Jurkat, Clone E6-1 (cell line): ENCODE measurements at regions not wholly inside any gene's neighbourhood (a gene's known extent, or its start where the extent isn't known, plus 50 kb on each side); places are given as distances from the start of the nearest gene placed in this dataset.

ENCODE experiments used
- DNase-seq: peaks from one replicate; pipeline ENCODE4 v3.0.0-alpha.2; 2011; ENCODE audit warnings: low read depth, low spot score
- H3K4me3 ChIP-seq: 2 replicates; pipeline ENCODE4 v1.5.1; 2011; ENCODE audit warnings: mild to moderate bottlenecking, low read length, control low read depth, moderate library complexity

DNA sequence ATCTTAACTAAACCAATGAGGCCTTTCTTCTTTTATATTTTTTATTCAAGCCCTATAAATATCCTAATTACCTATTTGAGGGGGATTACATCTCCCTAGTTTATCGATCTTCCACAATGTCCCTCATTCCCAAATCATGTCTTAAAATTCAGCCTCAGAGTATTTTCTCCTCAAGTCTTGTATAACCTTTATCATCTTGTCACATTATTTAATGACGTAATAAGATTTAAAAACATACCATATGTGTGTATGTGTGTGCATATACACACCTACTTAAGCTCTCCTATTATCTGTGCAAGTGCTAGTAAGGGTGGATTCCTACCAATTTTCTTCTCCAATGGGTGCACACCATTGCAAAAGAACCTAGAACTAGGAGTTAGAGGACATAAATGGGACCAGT, 421.1 kb downstream of the FIGN start:
- DNase-seq, result no peak

GRCh38 chr2:163312713-163313112, 423.1 kb downstream of the FIGN start:
- DNase-seq, result no peak
- no peak overlapping the region for H3K4me3 ChIP-seq

More for the DNA sequence above, 421.1 kb downstream of the FIGN start:
- H3K4me3 ChIP-seq, result no peak overlapping the region

- H3K4me3 ChIP-seq, result no peak overlapping the region
- no peak for DNase-seq
Observed at GRCh38 chr2:163306647-163307046, 429.2 kb downstream of the FIGN start.

DNA sequence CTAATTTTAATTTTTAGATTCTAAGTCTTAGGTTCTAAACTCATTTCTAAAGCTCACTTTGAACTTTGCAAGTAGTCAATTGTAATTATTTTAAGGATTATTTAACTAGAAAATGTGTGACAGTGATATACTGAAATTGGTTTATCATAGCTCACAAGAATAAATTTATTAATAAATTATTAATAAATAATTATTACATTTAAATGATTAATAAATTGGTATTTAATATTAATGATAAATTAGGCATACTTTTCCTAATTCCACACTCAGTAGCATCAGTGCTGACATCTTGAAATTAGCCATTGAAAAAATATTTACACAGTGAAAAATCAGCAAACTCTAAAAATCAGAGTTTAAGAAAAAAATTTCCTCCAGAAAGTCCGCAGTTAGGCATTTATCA, 433.7 kb downstream of the FIGN start:
- DNase-seq, result no peak
- H3K4me3 ChIP-seq, result no peak overlapping the region

GRCh38 chr2:163291790-163292189, 444.0 kb downstream of the FIGN start:
- DNase-seq, result no peak

GRCh38 chr2:163281717-163282116, 443.1 kb upstream of the KCNH7 start:
- DNase-seq, result no peak
- H3K4me3 ChIP-seq, result no peak overlapping the region

More at GRCh38 chr2:163291790-163292189, 444.0 kb downstream of the FIGN start:
- H3K4me3 ChIP-seq, result no peak overlapping the region

- no peak for DNase-seq
- no peak overlapping the region for H3K4me3 ChIP-seq
Observed at GRCh38 chr2:163269374-163270021, 430.9 kb upstream of the KCNH7 start.

GRCh38 chr2:163266772-163267171, 428.2 kb upstream of the KCNH7 start:
- no peak for DNase-seq
- no peak overlapping the region for H3K4me3 ChIP-seq

- DNase-seq, result no peak
- no peak overlapping the region for H3K4me3 ChIP-seq
Observed at GRCh38 chr2:163265562-163265961, 427.0 kb upstream of the KCNH7 start.

DNA sequence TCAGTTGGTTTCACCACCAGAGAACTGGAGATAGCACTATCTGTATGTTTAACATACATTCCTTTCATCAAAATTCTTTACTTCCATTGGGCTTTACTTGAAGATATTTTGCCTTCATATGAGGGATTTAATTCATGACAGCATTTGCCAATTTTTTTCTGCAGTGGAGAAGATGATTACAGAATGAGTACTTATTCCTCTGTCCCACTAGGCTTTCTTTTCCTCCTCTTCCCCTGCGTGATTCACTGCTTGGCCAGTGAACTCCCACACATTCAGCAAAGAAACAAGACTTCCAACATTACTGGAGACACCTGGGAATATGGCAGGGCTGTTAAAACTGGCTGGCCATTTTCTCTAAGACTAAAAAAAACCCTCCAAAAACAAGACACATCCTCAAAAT, 425.8 kb upstream of the KCNH7 start:
- no peak for DNase-seq
- no peak overlapping the region for H3K4me3 ChIP-seq

- DNase-seq, result no peak
- no peak overlapping the region for H3K4me3 ChIP-seq
Observed at GRCh38 chr2:163259489-163259888, 420.9 kb upstream of the KCNH7 start.

- H3K4me3 ChIP-seq, result no peak overlapping the region
- DNase-seq, result no peak
Observed at GRCh38 chr2:163255086-163255485, 416.5 kb upstream of the KCNH7 start.

GRCh38 chr2:163253621-163254285, 415.2 kb upstream of the KCNH7 start:
- no peak for DNase-seq
- no peak overlapping the region for H3K4me3 ChIP-seq

GRCh38 chr2:163252199-163252598, 413.6 kb upstream of the KCNH7 start:
- DNase-seq, result no peak
- H3K4me3 ChIP-seq, result no peak overlapping the region

DNA sequence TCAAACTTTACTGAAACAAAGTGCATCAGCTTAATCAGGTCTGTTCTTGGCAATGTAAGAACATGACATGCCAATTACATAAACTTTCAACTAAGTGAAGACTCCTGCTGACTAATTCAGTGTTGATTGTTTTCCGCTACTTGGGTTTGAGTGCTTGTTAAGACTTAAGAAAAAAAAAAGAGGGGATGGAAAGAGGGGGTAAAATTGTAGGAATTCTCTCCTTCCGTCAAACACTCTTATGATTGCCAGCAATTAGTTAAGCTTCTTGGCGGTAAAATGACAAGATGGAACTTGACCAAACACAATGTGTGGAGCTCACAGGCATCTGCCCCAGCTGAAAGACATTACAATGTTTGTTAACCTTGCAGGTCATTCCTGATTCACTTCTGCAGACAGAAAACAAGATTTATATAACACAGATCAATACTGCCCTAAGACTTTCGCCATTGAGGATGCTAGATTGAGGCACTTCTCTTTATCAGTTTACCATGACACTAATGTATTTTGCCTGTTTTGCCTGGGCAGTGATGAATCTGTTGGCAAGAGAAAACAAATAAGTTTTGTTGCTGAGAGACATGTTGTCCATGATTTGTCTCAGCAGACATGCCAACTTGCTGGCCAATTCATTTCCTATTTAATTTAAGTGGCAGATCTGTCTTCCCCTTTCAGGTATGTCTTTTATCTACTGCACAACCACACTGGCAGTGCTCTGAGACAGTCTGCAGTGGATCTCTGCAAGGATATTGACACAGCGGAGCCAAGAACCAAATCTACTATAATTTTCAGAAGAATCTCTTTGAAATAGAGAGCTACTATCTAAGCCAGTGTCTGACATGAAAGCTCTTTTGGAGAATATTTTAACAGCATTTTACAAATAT, 410.0 kb upstream of the KCNH7 start:
- H3K4me3 ChIP-seq, result no peak overlapping the region
- DNase-seq, result no peak

- DNase-seq, result no peak
- H3K4me3 ChIP-seq, result no peak overlapping the region
Observed at GRCh38 chr2:163247847-163248220, 409.3 kb upstream of the KCNH7 start.

- no peak overlapping the region for H3K4me3 ChIP-seq
- no peak for DNase-seq
Observed at GRCh38 chr2:163247156-163247846, 408.7 kb upstream of the KCNH7 start.

GRCh38 chr2:163246135-163246534, 407.6 kb upstream of the KCNH7 start:
- no peak for DNase-seq
- no peak overlapping the region for H3K4me3 ChIP-seq

DNA sequence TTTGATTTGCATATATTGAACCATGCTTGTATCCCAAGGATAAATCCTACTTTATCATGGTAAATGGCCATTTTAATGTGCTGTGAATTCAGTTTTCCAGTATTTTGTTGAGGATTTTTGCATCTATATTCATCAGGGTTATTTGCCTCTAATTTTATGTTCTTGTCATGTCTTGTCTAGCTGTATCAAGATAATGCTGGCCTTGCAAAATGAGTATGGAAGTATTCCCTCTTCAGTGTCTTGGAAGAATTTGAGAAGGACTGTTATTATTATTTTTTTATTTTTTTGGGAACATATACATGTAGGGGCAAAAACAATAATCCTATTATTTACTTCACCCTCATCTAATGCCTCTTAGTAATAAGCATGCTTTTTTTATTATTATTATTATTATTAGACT, 398.0 kb upstream of the KCNH7 start:
- no peak for DNase-seq
- no peak overlapping the region for H3K4me3 ChIP-seq

- no peak for DNase-seq
Observed at GRCh38 chr2:163231666-163232065, 393.1 kb upstream of the KCNH7 start.

More at GRCh38 chr2:163231666-163232065, 393.1 kb upstream of the KCNH7 start:
- no peak overlapping the region for H3K4me3 ChIP-seq
